Calu3 (cell line): ENCODE measurements at regions not wholly inside any gene's neighbourhood (a gene's known extent, or its start where the extent isn't known, plus 50 kb on each side); places are given as distances from the start of the nearest gene placed in this dataset.
"Not testable (repeated sequence)": the region's sequence is repeated elsewhere in the genome, so short reads cannot be mapped to it uniquely, and the experiment has no call there.

ENCODE experiments used
- BruUV-seq: library from RNA; stranded (reverse); fragments of 400-500 nt; replicated peaks from 2 replicates; lab custom pipeline; 2021; lab: Mats Ljungman, UMichigan
- CTCF ChIA-PET: fragments of 300-600 bp; sonication (Branson Sonifier 250); formaldehyde crosslinking; loops from one replicate; lab custom pipeline; 2022; ENCODE audit warnings: antibody characterized with exemption; lab: Charles Lee
- DNase-seq: peaks from one replicate; pipeline ENCODE4 v3.0.0; 2022
- H3K27ac Mint-ChIP-seq: one replicate; pipeline ENCODE4 v1.8.0; 2022; ENCODE audit warnings: mixed read lengths; ENCODE audit not compliant: unreplicated experiment
- H3K27me3 Mint-ChIP-seq: one replicate; pipeline ENCODE4 v1.8.0; 2022; ENCODE audit warnings: mixed read lengths; ENCODE audit not compliant: unreplicated experiment
- H3K36me3 Mint-ChIP-seq: one replicate; pipeline ENCODE4 v1.8.0; 2022; ENCODE audit warnings: mild to moderate bottlenecking, moderate library complexity, mixed read lengths; ENCODE audit not compliant: insufficient read depth, unreplicated experiment
- H3K4me1 Mint-ChIP-seq: one replicate; pipeline ENCODE4 v1.8.0; 2022; ENCODE audit warnings: mild to moderate bottlenecking, low read depth, mixed read lengths; ENCODE audit not compliant: unreplicated experiment
- H3K4me3 Mint-ChIP-seq: one replicate; pipeline ENCODE4 v1.8.0; 2022; ENCODE audit warnings: mild to moderate bottlenecking, low read depth, moderate library complexity, mixed read lengths; ENCODE audit not compliant: unreplicated experiment
- H3K9me3 Mint-ChIP-seq: one replicate; pipeline ENCODE4 v1.8.0; 2022; ENCODE audit warnings: low read depth, mixed read lengths; ENCODE audit not compliant: unreplicated experiment
- CTCF ChIP-seq: fragments of 200-600 bp; IDR thresholded peaks from one replicate; pipeline ENCODE4 v1.8.0; 2022; ENCODE audit warnings: antibody characterized with exemption; ENCODE audit not compliant: unreplicated experiment
- intact Hi-C: fragments of 100-400 bp; cut with micrococcal nuclease; formaldehyde crosslinking; loops from one replicate; pipeline ENCODE4 v1.10.0; 2022; ENCODE audit not compliant: unreplicated experiment

- H3K36me3 Mint-ChIP-seq, result no peaks in the 10 kb centered on the region
- intact Hi-C loops, result no loop called here
- H3K4me3 Mint-ChIP-seq, result no peak overlapping the region
- H3K27me3 Mint-ChIP-seq, result no peaks in the 10 kb centered on the region
- no peak overlapping the region for H3K27ac Mint-ChIP-seq
- BruUV-seq, result no TSS peak
- H3K9me3 Mint-ChIP-seq, result peaks cover 6% of the 10 kb centered on the region
- CTCF ChIA-PET, result no interaction called here
- DNase-seq, result no peak
- H3K4me1 Mint-ChIP-seq, result no peaks in the 10 kb centered on the region
- no peak for TF ChIP-seq CTCF
Measured at GRCh38 chr11:26865703-26866102, 128.2 kb upstream of the FIBIN start.

- CTCF ChIA-PET, result no interaction called here
- H3K4me3 Mint-ChIP-seq, result no peak overlapping the region
- DNase-seq, result no peak
- no peaks in the 10 kb centered on the region for H3K36me3 Mint-ChIP-seq
- intact Hi-C loops, result no loop called here
- H3K27ac Mint-ChIP-seq, result no peak overlapping the region
- no TSS peak for BruUV-seq
- H3K9me3 Mint-ChIP-seq, result peaks cover 9% of the 10 kb centered on the region
- TF ChIP-seq CTCF, result no peak
- H3K27me3 Mint-ChIP-seq, result no peaks in the 10 kb centered on the region
- H3K4me1 Mint-ChIP-seq, result no peaks in the 10 kb centered on the region
Measured at GRCh38 chr11:26867286-26867685, 126.6 kb upstream of the FIBIN start.

GRCh38 chr11:26878959-26879581, 114.8 kb upstream of the FIBIN start:
- CTCF ChIA-PET, result no interaction called here
- no peak overlapping the region for H3K27ac Mint-ChIP-seq
- H3K27me3 Mint-ChIP-seq, result no peaks in the 10 kb centered on the region
- peaks cover 9% of the 10 kb centered on the region for H3K9me3 Mint-ChIP-seq
- no peaks in the 10 kb centered on the region for H3K4me1 Mint-ChIP-seq
- no peak overlapping the region for H3K4me3 Mint-ChIP-seq
- no TSS peak for BruUV-seq
- intact Hi-C loops, result no loop called here
- TF ChIP-seq CTCF, result no peak
- no peak for DNase-seq
- H3K36me3 Mint-ChIP-seq, result no peaks in the 10 kb centered on the region

- H3K4me3 Mint-ChIP-seq, H3K27ac Mint-ChIP-seq, H3K36me3 Mint-ChIP-seq, H3K4me1 Mint-ChIP-seq, CTCF ChIA-PET, H3K27me3 Mint-ChIP-seq, DNase-seq, BruUV-seq, intact Hi-C loops: not testable (repeated sequence)
- H3K9me3 Mint-ChIP-seq, result peaks cover 18% of the 10 kb centered on the region
Measured at GRCh38 chr11:26882363-26882880, 111.5 kb upstream of the FIBIN start.

- no peaks in the 10 kb centered on the region for H3K36me3 Mint-ChIP-seq
- H3K4me1 Mint-ChIP-seq, result no peaks in the 10 kb centered on the region
- TF ChIP-seq CTCF, result no peak
- H3K27ac Mint-ChIP-seq, result no peak overlapping the region
- H3K27me3 Mint-ChIP-seq, result no peaks in the 10 kb centered on the region
- CTCF ChIA-PET, result no interaction called here
- peaks cover 18% of the 10 kb centered on the region for H3K9me3 Mint-ChIP-seq
- BruUV-seq, result no TSS peak
- H3K4me3 Mint-ChIP-seq, result no peak overlapping the region
- DNase-seq, result no peak
- intact Hi-C loops, result no loop called here
Measured at GRCh38 chr11:26891501-26891900, 102.4 kb upstream of the FIBIN start.
